DMS53 (cell line): ENCODE measurements at regions not wholly inside any gene's neighbourhood (a gene's known extent, or its start where the extent isn't known, plus 50 kb on each side); places are given as distances from the start of the nearest gene placed in this dataset.

Experiments used
- DNase-seq: peaks from one replicate; lab custom pipeline; 2025; lab: John Stamatoyannopoulos, UW

- no peak for DNase-seq
Observed at GRCh38 chr18:56545464-56545863, 92.9 kb downstream of the TXNL1 start.

- no peak for DNase-seq
Observed at GRCh38 chr18:56542476-56542875, 95.9 kb downstream of the TXNL1 start.

DNA sequence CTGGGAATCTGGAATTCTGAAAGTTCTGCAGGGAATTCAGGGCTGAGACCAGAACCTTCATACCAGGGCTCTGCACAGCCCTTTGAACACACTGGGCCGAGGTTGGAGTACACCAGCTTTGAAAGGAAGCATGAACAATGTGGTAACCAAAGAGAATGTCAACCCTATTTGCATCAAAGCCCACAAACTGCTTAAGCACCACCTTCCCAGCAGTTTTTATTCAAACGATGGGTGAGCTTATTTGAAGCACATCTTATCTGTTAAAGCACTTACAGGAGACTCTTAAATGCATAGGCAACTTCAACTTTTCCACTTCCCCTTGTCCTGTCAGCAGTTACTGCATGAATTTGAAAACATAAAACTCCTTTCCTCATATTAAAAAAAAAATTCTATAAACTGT lies 96.6 kb downstream of the TXNL1 start:
- DNase-seq, result no peak

- no peak for DNase-seq
Observed at GRCh38 chr18:56541340-56541739, 97.1 kb downstream of the TXNL1 start.

DNA sequence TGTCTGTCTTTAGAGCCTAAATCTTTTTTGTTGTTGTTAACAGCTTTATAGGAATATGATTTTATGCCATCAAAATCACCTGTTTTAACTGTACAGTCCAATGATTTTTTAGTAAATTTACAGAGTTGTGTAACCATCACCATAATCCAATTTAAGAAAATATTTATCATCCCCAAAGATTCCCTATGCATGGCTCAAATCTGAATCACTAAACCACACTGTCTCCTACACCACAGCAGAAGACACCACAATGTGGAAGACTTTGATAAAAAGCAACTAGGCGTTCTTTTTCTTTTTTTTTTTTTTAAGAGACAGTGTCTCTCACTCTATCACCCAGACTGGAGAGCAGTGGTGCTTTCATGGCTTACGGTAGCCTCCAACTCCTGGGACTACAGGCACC lies 99.6 kb downstream of the TXNL1 start:
- DNase-seq, result no peak

DNA sequence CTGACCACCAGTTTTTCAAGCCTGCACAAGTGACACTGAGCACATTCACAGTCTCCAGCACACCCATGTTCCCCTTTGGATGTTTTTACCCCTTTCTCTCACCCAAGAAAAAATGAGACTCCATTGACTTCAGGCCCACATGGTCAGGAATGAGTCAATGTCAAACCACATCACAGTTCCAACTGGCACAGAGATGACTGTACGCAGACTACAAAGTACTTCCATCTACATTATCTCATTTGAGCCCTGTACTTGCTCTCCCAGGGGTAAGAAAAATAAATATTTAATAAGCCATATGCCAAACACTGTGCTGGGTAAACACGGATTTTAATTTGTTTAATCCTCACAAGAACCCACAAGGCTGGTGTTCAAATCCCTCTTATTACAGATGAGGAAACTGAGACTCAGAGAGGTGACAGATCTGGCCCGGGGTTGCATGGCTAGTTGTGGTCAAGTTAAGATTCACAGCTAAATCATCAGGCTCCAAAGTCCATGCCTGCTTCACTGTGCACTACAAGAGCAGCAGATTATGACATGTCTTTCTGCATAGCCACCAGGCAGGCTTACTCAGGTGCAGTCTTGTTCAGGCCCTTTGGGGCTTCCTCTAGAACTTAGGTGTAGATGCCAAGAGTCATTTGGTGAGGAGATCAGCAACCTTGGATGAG lies 106.1 kb downstream of the TXNL1 start:
- DNase-seq, result peak; percentile 31

DNA sequence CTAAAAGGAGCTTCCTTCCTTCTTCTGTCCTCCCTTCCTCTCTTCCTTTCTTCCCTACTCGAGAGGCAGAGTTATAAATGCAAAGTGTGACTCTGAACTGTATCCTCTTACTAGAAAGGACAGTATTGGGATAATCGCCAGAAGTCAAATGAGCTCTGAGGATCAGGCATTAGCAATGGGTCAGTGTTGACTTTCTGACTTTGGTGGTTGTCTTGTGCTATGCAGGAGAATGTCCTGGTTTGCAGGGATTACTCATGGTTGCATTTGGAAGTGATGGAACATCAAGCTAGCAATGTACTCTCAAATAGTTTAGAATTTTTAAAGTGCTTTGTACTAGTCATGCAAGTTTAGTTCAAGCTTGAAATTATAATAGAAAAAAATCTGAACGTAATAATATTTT lies 115.6 kb downstream of the TXNL1 start:
- DNase-seq, result no peak

DNA sequence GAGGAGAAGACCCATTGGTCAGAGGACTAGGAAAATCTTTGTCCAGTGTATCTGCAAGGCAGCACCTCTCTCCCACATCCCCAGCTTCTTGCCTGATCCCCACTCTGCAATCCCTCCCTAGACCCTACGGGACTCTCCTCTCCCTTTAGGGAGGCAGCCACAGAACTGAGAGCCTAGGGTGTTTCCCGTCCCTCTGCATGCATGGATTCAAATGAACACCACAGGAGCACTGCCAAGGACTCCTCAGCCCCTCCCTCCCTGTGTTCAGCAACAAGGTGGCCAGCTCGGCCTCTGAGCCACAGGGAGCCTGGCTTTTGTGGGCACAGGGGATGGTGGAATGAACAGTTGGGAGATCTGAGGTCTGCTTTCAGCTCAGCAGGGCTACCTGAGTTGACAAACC lies 117.1 kb downstream of the TXNL1 start:
- no peak for DNase-seq

GRCh38 chr18:56517761-56518160 lies 120.6 kb downstream of the TXNL1 start:
- no peak for DNase-seq

GRCh38 chr18:56517196-56517595 lies 121.2 kb downstream of the TXNL1 start:
- DNase-seq, result no peak

GRCh38 chr18:56516789-56517188 lies 121.6 kb downstream of the TXNL1 start:
- DNase-seq, result no peak

- no peak for DNase-seq
Observed at GRCh38 chr18:56515522-56515921, 122.9 kb downstream of the TXNL1 start.

GRCh38 chr18:56511996-56512395 lies 126.4 kb downstream of the TXNL1 start:
- no peak for DNase-seq

- DNase-seq, result no peak
Observed at GRCh38 chr18:56510108-56510507, 128.3 kb downstream of the TXNL1 start.

- DNase-seq, result no peak
Observed at GRCh38 chr18:56509656-56510055, 128.7 kb downstream of the TXNL1 start.

DNA sequence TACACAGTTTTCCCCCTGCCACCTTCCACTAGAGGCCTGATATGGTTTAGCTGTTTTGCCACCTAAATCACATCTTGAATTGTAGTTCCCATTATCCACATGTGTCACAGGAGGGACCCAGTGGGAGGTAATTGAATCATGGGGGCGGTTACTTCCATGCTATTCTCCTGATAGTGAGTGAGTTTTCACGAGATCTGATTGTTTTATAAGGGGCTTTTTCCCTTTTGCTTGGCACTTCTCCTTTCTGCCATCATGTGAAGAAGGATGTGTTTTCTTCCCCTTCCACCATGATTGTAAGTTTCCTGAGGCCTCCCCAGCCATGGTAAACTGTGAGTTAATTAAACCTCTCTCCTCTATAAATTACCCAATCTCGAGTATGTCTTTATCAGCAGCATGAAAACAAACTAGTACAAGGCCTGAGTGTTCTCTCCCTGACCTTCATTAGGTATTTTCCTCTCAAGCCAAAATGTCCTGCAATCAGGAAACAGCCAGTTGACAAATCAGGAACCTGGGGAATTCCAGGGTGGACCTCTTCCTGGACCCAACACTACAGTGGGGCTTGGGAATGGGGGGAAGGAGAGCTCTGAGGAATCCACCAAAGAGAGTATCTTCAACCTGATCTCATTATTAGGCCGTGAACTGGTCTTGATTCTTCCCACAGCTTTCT lies 129.9 kb downstream of the TXNL1 start:
- DNase-seq, result no peak

- DNase-seq, result no peak
Observed at GRCh38 chr18:56505971-56506370, 132.4 kb downstream of the TXNL1 start.

DNA sequence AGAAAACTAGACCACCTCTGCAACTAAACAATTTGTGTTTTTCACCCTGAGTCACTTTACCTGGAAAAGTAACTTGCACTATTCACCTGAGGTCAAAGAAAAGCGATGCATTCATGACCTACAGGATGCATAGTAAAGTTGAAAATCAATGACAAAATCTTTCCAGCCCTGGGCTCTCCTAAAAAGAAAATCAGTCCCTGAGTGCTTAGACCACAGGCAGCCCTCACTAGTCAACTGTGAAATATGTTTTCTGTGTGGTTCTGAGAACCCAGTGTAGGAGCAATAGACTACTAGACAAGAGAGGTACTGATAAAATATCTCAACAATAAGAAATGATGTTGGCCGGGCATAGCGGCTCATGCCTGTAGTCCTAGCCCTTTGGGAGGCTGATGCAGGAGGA lies 133.1 kb downstream of the TXNL1 start:
- DNase-seq, result no peak

DNA sequence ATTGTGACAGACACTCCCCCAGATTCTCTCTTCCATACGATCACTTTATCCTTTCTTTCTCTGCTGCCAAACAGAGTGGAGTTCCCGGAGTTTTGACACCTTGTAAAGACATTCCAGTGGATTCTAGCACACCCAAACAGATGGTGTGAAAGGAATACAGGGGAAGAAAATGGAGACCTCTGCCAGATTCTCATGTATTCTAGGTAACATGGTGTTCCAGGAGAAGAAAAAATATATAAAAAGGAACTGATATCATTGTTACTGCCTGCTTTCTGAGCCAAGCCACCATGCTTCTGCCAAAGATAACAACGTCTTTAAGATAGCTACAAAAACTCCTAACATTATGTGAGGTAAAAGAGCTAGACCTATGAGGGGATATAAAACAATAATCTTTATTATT lies 136.5 kb downstream of the TXNL1 start:
- no peak for DNase-seq

GRCh38 chr18:56495884-56496283 lies 142.5 kb downstream of the TXNL1 start:
- DNase-seq, result no peak

GRCh38 chr18:56493531-56493930 lies 144.9 kb downstream of the TXNL1 start:
- DNase-seq, result no peak

DNA sequence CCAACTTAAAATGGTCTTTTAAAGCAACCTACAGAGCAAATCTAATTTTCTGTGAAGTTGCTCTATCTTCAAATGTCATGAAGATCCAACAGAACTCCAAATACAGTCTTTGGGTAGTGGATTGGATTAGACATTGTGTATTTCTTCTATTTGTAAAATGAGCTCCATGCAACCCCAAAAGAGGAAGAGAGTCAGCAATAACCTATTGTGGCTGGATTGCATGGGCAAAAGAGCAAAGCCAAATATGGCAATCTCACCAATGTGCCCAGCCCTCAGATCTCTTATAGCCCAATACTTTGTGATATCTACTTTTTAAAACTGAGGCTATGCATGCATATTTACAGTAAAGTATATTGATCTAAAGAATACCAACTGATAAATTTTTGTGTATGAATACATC lies 146.3 kb downstream of the TXNL1 start:
- no peak for DNase-seq

- no peak for DNase-seq
Observed at GRCh38 chr18:56490942-56491341, 147.4 kb downstream of the TXNL1 start.

GRCh38 chr18:56489893-56490292 lies 148.5 kb downstream of the TXNL1 start:
- no peak for DNase-seq
